Tibial artery (tissue), 4 donors: ENCODE measurements at regions not wholly inside any gene's neighbourhood (a gene's known extent, or its start where the extent isn't known, plus 50 kb on each side); places are given as distances from the start of the nearest gene placed in this dataset.

Source experiments
- DNase-seq, 2 donors: peaks; one replicate each; pipeline ENCODE4 v3.0.0-alpha.2; 2019
- H3K27ac ChIP-seq, 2 donors: fragments of 200-600 bp; sonication (generic) in 1 of 2; 1 replicate in 1 of 2; 2 replicates in 1 of 2; pipeline ENCODE4 v1.5.1; 2018 to 2019; ENCODE audit warnings: mild to moderate bottlenecking in 1 of 2
- H3K27me3 ChIP-seq, 2 donors: fragments of 200-600 bp; sonication (generic) in 1 of 2; one replicate each; pipeline versions ENCODE4 v1.5.1 to v1.6.0; 2016 to 2019
- H3K36me3 ChIP-seq, 3 donors: fragments of 200-600 bp; sonication (generic) in 2 of 3; one replicate each; pipeline ENCODE4 v1.5.1; 2016 to 2019; ENCODE audit warnings: mild to moderate bottlenecking in 2 of 3
- H3K4me1 ChIP-seq, 4 donors: fragments of 200-600 bp; sonication (generic) in 2 of 4; 1 replicate in 3 of 4; 2 replicates in 1 of 4; pipeline ENCODE4 v1.5.1; 2016 to 2019
- H3K4me3 ChIP-seq, 2 donors: fragments of 200-600 bp; sonication (generic) in 1 of 2; 1 replicate in 1 of 2; 2 replicates in 1 of 2; pipeline ENCODE4 v1.5.1; 2018 to 2019; ENCODE audit warnings: mild to moderate bottlenecking in 2 of 2
- H3K9me3 ChIP-seq, 3 donors: fragments of 200-600 bp; sonication (generic) in 1 of 3; one replicate each; pipeline ENCODE4 v1.5.1; 2016 to 2019
- intact Hi-C: fragments of 100-400 bp; cut with DNase I; formaldehyde crosslinking; loops from one replicate; pipeline ENCODE4 v1.15.0; 2023; ENCODE audit warnings: low total_unique reads
- TF ChIP-seq, protein P1 (sequence below), 2 experiments: fragments of 200-600 bp in 1 of 2; fragments of 450-650 bp in 1 of 2; IDR thresholded peaks; one replicate each; pipeline ENCODE4 v1.5.1; 2017 to 2019; ENCODE audit warnings: antibody characterized with exemption in 2 of 2, mild to moderate bottlenecking in 1 of 2, moderate library complexity in 1 of 2

DNA sequence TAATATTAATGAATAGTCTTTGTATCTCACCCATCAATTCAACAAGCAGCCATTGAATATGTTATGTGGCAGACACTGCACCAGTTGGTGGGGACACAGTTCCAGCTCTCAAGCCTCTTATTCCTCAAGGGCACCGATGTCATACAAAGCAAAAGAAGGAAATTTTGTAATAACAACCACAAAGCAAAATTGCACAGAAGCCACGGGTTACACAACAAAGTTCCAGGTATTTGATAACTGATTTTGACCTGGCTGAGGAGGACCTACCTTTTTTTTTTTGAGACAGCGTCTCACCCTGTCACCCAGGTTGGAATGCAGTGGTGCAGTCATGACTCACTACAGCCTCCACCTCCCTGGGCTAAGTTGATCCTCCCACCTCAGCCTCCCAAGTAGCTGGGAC, 266.7 kb downstream of the FOXO1 start:
- TF ChIP-seq, protein P1, sequence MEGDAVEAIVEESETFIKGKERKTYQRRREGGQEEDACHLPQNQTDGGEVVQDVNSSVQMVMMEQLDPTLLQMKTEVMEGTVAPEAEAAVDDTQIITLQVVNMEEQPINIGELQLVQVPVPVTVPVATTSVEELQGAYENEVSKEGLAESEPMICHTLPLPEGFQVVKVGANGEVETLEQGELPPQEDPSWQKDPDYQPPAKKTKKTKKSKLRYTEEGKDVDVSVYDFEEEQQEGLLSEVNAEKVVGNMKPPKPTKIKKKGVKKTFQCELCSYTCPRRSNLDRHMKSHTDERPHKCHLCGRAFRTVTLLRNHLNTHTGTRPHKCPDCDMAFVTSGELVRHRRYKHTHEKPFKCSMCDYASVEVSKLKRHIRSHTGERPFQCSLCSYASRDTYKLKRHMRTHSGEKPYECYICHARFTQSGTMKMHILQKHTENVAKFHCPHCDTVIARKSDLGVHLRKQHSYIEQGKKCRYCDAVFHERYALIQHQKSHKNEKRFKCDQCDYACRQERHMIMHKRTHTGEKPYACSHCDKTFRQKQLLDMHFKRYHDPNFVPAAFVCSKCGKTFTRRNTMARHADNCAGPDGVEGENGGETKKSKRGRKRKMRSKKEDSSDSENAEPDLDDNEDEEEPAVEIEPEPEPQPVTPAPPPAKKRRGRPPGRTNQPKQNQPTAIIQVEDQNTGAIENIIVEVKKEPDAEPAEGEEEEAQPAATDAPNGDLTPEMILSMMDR (IDR thresholded peaks at IDR 0.05): no peak
- Histone ChIP-seq H3K4me3 (no peak overlapping the region), H3K9me3 (no peaks in the 10 kb centered on the region), H3K27ac (no peak overlapping the region), H3K36me3 (no peaks in the 10 kb centered on the region), H3K27me3 (no peaks in the 10 kb centered on the region), H3K4me1 (peaks cover 0 to 21% (median 16%) of the 10 kb centered on the region in 4 donors)
- intact Hi-C loops: no loop called here
- DNase-seq: no peak

DNA sequence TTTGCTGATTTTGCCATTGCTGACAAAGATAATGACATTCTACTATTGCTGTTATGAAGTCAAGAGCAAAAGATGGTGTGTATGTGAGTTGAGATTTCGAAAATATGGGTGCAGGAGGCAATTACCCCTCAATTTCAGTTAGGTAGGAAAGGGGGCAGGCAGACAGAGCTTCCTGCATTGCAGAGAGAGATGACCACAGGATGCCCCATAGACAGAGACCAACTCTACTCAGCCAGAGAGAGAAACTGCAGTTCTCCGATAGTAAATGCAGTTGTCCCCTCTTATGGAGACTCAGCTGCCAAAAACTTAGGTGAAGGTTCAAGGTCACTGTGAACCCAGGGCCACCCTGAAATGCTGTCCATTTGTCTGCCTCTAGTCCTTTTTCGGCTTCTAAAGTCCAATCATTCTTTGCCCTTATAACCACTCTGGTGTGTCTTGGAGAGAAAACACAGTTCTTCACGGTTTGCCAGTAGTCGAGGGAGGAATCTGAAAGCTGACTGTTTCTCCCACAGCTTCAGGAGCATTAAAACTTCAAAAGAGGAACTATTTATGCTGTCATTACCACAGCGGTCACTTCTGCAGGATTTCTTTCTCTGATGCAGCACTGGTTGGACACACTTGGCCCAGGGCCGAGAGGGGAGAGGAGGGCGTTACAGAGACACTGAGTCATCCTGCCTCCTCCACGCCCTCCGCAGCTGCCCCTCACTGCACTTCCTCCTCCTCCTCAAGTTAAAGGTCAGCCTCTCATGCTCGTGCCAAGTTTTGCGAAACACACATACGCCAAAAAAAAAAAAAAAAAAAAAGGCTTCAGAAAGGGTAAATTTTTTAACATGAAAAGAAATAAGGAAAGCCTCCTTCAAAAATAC, 264.3 kb downstream of the FOXO1 start:
- H3K27me3 ChIP-seq: no peaks in the 10 kb centered on the region
- peaks cover 0 to 30% (median 16%) of the 10 kb centered on the region in 4 donors for H3K4me1 ChIP-seq
- H3K27ac ChIP-seq: peak overlapping the region; percentile 45 to 67
- intact Hi-C loops: no loop called here
- peak overlapping the region in 1 of 2 donors; percentile 16 for H3K4me3 ChIP-seq
- TF ChIP-seq, protein P1 (IDR thresholded peaks at IDR 0.05): no peak
- peak; percentile 97 to 98 for DNase-seq
- H3K36me3 ChIP-seq: no peaks in the 10 kb centered on the region
- H3K9me3 ChIP-seq: no peaks in the 10 kb centered on the region

DNA sequence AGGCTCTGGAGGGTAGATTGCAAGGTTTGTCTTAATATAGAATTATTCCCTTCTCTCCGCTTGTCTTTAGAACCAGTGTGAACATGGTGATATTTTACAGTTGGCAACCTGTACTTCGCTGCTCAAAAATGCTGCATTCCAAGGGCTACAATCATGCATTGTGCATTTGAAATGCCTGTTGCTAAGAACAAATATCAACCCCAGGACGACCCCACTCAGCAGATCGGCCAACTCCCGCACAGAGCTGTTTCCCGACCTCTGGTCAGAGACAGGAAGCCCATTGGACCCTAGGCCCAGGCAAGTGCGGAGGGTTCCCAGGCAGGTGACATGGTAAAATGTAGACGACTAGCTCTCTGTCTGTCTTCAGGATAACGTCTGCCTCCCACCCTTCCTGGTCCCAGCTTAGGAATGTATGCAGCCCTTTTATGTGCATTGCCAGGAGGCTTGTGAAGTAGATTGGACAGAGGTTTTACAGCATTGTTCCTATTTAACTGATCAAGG, 263.5 kb downstream of the FOXO1 start:
- no peak for DNase-seq
- Histone ChIP-seq H3K4me3 (no peak overlapping the region), H3K27ac (peak overlapping the region; percentile 37 to 67), H3K4me1 (peaks cover 0 to 30% (median 16%) of the 10 kb centered on the region in 4 donors), H3K36me3 (no peaks in the 10 kb centered on the region), H3K9me3 (no peaks in the 10 kb centered on the region), H3K27me3 (no peaks in the 10 kb centered on the region)
- TF ChIP-seq, protein P1 (IDR thresholded peaks at IDR 0.05): no peak
- intact Hi-C loops: no loop called here

DNA sequence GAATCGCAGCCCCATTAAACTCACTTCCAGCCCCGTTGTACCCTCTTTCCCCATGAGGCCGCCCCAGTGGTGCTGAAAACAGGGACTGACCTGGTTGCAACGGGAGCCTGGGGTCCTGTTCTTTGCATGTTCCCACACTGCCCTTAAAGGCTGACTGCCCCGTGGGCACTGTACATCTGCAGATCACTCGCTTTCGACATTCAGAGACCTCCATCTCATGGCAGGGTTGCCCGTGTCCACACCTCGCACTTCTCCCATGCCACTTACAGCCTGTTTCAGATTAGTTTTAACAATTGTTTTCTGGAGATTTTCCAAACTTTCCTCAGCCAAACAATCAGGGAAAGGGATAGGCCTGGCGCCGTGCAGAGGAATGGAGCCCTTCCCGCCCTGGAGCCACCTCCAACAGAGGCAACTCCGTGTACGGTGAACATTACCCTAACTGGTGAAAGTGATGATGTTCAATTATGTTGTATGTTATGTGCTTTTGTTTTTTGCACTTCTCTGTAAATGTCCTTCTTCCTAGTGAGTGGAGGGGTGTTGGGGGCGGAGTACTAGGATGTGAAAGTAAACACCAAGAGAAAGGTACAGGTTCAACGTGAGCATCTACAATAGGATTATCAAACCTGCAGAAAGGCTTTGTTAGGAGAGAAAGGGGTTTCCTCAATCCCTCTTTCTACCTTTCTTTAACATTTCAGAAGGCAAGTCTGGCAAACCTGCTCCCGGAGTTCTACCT, 262.8 kb downstream of the FOXO1 start:
- Histone ChIP-seq H3K27me3 (no peaks in the 10 kb centered on the region), H3K4me1 (peaks cover 0 to 30% (median 16%) of the 10 kb centered on the region in 4 donors), H3K4me3 (no peak overlapping the region), H3K27ac (no peak overlapping the region), H3K36me3 (no peaks in the 10 kb centered on the region), H3K9me3 (no peaks in the 10 kb centered on the region)
- DNase-seq: no peak
- intact Hi-C loops: no loop called here
- TF ChIP-seq, protein P1 (IDR thresholded peaks at IDR 0.05): no peak

DNA sequence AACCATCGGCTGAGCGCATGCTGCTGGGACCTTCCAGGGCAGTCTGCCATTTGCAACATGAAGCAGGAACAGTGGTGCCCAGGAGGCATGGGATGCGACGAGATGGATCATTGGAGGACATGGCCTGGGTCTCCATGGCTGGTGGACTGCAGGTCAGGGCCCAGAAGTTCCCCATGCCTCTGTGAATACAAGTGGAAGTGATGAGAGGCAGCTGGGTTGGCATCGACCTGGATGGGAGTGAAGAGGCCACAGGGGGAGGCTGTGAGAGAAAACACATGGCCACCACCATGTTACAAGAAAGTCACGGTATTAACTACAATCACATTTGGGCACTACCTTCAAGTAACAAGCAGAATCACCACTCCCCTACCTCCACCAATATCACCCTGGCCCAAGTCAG, 262.0 kb downstream of the FOXO1 start:
- intact Hi-C loops: no loop called here
- Histone ChIP-seq H3K4me1 (peaks cover 0 to 30% (median 16%) of the 10 kb centered on the region in 4 donors), H3K9me3 (no peaks in the 10 kb centered on the region), H3K36me3 (no peaks in the 10 kb centered on the region), H3K27ac (no peak overlapping the region), H3K27me3 (no peaks in the 10 kb centered on the region), H3K4me3 (no peak overlapping the region)
- TF ChIP-seq, protein P1 (IDR thresholded peaks at IDR 0.05): no peak
- DNase-seq: no peak
